Activated CD4-positive, CD25-positive, alpha-beta regulatory T cell treated with anti-CD3 and anti-CD28 coated beads, Interleukin-2, amount 50 U/mL, for 24 hours (primary cell): ENCODE measurements at regions not wholly inside any gene's neighbourhood (a gene's known extent, or its start where the extent isn't known, plus 50 kb on each side); places are given as distances from the start of the nearest gene placed in this dataset.
A peak's percentile ranks its signal among the peaks of the same experiment; 100 is the strongest.

ENCODE experiments used
- ATAC-seq, 2 donors: fragments of 150-1000 bp; cut with Tn5 transposase; one replicate each; pipeline ENCODE4 v1.10.0; 2021; ENCODE audit warnings: mild to moderate bottlenecking in 1 of 2, moderate library complexity in 1 of 2

- ATAC-seq = no peak
Measured at GRCh38 chr1:98025858-98026257, 105.0 kb upstream of the DPYD start.

DNA sequence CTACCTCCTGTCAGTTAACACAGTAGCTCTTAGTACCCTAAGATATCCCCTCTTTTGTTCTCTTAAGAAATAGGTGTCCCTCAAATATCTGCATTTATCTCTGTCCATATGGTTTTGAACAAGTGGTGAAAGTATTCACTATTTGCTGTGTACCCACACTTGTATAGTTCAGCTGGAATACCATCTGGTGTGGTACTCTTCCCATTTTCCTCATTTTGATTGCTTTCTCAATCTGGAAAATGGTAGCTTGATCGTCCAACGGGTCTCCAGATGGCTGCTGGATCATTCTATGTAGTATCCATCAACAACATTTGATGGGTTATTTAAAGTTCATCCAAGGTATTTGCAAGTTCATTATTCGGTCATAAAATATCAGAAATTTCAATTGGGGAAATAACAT lies 100.3 kb upstream of the DPYD start:
- no peak for ATAC-seq

DNA sequence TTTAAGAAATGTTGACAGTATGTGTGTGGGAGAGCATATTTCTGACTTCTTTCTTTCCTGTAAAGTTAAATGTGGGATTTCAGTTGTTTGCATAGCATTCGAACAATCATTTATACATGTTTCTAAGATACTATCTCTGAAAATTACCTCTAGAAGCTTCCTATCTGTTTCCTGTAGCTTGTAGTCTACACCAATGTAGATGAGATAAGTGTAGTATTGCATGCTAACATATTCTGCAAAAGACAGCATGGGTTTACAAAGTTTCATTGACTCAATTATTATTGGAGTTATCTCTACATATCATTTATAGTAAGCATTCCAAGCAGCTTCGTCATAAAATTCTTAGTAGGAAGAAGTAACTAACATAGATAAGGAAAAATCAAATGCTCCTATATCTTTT lies 98.9 kb upstream of the DPYD start:
- ATAC-seq = no peak

- no peak for ATAC-seq
Measured at GRCh38 chr1:98018074-98018473, 97.2 kb upstream of the DPYD start.

DNA sequence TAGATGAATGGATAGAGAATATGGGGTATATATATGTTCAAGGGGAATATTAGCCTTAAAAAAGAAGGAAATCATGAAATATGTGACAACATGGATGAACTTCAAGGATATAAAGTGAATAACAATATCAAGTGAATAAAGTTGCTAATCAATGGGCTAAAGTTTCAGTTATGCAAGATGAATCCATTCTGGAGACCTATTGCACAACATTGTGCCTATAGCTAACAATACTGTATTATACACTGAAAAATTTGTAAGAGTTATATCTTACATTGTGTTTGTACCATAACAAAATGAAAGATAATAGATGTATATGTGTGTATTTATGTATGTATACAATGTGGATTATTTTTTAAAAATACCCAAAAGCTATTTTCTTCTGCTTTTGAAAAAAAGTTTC lies 96.3 kb upstream of the DPYD start:
- ATAC-seq = no peak

DNA sequence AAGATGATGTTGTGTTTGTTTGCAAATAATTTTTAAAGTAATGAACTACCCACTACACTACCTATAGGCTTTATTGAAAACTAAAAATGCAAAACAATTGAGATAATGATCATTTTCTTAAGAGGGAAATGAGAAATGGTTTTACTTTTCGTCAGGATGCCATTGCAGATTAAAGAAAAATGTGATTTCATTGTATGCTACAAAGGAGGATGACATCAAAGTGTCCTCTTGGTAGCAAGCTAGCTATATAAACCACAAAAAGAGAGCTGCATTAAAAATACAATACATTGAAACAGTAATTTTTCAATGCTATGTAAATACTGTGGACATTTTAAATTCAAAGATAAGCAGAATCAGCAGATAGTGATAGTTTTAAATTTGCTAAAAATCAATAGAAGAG lies 87.5 kb upstream of the DPYD start:
- no peak for ATAC-seq

- no peak for ATAC-seq
Measured at GRCh38 chr1:98005326-98006010, 84.6 kb upstream of the DPYD start.

DNA sequence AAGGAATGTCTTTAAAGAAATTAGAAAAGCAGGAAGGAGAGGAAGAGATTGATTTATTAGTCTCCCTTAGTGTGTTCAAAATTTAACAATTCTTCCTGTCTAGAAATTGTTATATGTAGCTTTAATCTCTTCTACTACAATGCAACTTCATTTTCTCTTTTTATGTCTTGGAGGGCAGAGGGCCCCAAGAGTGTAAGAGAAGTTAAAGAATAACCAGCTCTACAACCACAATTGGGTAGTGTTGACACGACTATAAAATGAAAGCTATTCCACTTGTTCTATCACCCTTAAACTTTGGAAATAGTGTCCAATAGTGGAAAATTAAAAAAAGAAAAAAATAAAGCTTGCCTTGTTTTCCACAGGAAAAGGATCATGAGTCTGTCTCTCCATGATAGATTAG lies 82.6 kb upstream of the DPYD start:
- no peak for ATAC-seq

DNA sequence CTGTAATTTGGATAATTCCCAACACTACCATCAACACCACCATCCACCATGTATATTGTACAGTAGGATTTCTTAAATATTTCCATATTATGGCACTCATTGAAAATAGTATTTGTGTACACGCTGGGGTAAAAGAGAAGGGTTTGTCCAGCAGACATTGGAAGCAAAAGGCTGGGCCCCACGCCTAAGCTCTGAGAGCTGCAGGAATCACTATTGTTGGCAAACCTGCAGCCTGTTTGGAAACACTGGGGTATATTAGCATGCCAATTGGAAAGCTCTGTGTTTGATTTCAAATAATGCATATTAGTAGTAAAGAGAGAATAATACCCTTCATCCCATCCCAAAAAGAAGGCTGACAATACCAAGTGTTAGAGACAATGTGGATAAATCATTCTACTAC lies 81.5 kb upstream of the DPYD start:
- ATAC-seq = no peak

DNA sequence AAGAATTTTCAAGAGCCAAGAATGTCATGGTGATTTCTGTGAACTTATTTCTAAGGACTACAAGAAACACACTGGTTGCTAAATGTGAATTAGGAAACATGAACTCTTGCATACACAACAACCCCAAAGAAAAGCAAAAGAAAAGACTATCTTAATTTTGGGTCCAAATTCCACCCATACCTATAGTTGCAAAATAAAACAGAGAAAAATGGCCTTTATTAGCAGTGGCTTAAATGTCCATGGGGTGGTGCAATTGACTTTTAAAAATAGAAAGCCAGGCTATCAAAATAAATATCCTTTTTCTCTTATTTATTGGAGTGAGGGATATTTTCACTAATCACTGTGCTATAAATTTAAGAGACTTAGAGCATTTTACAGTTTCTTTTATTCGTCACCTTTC lies 80.9 kb upstream of the DPYD start:
- no peak for ATAC-seq

DNA sequence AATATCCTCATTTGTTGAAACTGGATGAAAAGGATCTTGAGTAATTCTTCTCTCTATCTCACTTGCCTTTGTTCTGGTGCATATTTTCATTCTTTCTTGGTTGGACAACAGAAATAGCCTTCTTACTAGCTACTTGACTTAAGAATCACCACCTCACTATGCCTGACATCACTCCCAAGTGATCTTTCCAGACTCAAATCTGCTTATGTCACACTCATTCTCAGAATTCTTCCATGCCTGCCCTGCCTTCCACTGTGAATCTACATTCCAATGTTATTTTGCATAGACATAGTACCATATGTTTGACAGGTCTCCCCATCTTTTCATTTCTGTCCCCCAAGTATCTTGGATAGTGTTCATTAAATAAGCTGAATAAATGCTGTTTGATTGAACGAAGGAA lies 78.5 kb upstream of the DPYD start:
- no peak for ATAC-seq

DNA sequence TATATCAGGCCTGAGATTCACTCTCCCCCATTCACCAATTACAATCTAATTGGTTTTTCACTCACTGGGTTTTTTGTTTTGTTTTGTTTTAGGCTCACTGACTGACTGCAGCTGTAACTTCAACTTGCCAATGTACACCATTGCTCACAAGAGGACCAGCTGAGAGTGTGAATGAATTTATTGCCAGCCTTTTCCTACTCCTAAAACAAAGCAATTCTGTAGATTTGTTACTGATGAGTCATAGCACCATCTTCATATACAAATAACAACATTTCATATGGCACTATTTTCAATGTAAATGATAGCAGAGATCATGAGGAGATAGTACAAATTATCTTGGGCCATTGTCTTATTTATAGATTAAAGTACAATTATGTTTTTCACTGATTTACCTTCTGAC lies 76.0 kb upstream of the DPYD start:
- no peak for ATAC-seq

DNA sequence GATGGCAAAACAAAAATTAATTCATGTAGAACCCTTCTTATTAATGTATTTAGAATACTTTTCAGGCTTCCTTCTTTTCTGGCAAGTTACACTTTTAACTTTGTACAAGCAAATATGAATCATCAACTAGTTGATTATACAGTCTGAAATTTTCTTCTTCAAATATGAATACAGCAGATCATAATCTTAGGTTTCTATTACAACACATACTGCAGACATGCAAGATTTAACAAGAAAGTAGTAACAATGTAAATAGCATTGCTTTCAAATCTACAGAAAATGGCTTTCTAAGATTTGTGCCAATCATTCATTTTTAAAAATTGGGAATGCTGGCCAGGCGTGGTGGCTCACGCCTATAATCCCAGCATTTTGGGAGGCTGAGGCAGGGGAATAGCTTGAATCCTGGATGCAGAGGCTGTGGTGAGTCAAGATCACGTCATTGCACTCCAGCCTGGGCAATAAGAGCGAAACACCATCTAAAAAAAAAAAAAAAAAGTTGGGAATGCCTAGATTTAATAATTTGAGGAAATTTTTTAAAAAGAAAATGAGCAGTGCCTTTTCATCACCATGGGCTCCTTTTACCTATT lies 68.4 kb upstream of the DPYD start:
- ATAC-seq = no peak

DNA sequence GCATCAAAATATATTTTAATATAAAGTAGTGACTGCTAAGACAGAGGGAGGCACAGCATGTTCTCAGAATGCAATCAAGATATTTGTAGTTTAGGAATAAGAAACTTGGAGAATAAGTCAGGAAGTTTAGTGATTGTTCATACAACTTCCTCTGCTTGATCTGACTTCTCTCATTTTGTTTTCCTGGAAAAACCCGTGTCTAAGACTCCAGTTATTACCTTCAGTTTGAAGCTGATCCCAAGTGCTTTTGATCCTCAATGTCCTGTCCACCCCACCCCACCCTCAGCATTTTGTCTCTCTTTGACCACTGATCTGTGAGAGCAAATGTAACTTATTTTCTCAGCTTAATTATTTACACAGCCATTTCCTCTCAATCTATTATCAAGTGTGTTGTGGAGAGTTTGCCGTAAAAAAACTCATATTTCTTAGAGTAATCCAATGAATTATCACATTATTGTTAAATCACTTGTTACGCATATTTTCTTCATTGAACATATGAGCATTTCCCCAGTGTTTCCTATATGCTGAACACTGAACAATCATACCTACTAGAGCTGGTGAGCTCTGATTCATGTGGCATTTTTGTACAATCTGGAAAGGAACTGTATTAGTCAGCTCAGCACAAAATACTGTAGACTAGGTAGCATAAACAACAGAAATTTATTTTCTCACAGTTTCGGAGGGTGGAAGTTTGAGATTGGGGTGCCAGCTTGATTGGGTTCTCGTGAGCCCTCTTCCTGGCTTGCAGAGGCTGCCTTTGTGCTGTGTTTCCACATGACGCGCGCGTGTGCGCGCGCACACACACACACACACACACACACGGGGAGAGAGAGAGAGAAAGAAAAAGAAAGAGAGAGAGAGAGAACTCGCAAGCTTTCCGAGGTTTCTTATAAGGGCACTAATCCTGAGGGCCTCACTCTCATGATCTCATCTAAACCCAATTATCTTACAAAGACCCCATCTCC lies 65.5 kb upstream of the DPYD start:
- ATAC-seq = peak in 1 of 2 donors; percentile 20

GRCh38 chr1:97983126-97983525 lies 62.3 kb upstream of the DPYD start:
- ATAC-seq = no peak

DNA sequence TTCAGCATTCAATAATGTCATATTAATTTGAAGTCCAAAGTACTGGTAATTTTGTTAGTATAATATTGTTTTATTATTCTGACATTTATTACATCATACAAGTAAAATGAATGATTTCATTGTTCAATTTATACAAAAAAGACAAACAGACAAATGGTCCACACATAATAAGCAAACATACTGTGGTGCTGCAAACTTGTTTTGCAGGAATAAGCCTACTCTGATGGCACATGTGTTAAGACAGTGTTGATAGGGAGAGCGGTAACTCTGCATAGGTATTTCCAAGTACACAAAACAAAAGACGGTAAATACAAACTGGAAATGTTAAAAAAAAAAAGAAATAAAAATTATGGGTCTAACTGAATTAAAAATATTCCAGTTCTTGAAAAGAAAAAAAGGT lies 59.7 kb upstream of the DPYD start:
- ATAC-seq = no peak

DNA sequence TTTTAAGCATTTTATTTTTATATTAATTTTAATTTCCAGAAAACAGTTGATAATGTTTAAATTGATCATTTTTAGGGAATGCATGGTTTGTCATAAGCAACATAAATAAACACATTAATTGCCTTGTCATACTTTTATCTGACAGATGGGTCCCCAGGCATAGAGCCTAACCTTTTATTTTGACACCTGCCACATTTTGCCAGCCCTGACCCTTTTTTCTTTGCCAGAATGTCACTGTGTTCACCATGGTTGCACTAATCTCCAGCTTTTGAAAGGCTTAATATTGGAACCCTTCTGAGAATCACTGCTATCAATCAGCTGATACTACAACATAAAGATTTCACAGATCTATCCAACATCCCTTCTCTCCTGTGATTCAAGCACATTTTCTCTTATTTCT lies 56.0 kb upstream of the DPYD start:
- ATAC-seq = no peak
